CD14-positive monocyte (primary cell): ENCODE measurements at regions not wholly inside any gene's neighbourhood (a gene's known extent, or its start where the extent isn't known, plus 50 kb on each side); places are given as distances from the start of the nearest gene placed in this dataset.

Experiments
- DNase-seq, 3 donors: peaks; one replicate each; pipeline ENCODE4 v3.0.0-alpha.2; 2011 to 2022
- H2AFZ ChIP-seq: 2 replicates; pipeline ENCODE4 v1.6.0; 2012; ENCODE audit warnings: mild to moderate bottlenecking, low read depth, low read length, inconsistent platforms; ENCODE audit not compliant: insufficient read depth, poor library complexity, severe bottlenecking
- H3K27ac ChIP-seq, 2 donors: 1 replicate in 1 of 2; 2 replicates in 1 of 2; pipeline ENCODE4 v1.5.1; 2012 to 2013; ENCODE audit warnings: low read length in 2 of 2, control low read depth in 1 of 2, inconsistent platforms in 1 of 2, low read depth in 1 of 2, mild to moderate bottlenecking in 1 of 2
- H3K27me3 ChIP-seq, 2 donors: one replicate each; pipeline versions ENCODE4 v1.6.0 to v1.6.1; 2011 to 2013; ENCODE audit warnings: low read length in 2 of 2; ENCODE audit not compliant: control insufficient read depth in 2 of 2, insufficient read depth in 2 of 2
- H3K36me3 ChIP-seq, 2 donors: replicated peaks in 1 of 2; 1 replicate in 1 of 2; 2 replicates in 1 of 2; pipeline versions ENCODE4 v1.5.1 to v1.6.1; 2012 to 2013; ENCODE audit warnings: low read length in 2 of 2, control low read depth in 1 of 2, inconsistent platforms in 1 of 2, mild to moderate bottlenecking in 1 of 2; ENCODE audit not compliant: insufficient read depth in 2 of 2, control insufficient read depth in 1 of 2
- H3K4me1 ChIP-seq, 2 donors: 1 replicate in 1 of 2; 2 replicates in 1 of 2; pipeline versions ENCODE4 v1.5.1 to v1.6.1; 2012 to 2013; ENCODE audit warnings: low read length in 2 of 2, control low read depth in 1 of 2, inconsistent platforms in 1 of 2, mild to moderate bottlenecking in 1 of 2, moderate library complexity in 1 of 2; ENCODE audit not compliant: insufficient read depth in 2 of 2, control insufficient read depth in 1 of 2
- H3K4me2 ChIP-seq: replicated peaks from 2 replicates; pipeline ENCODE3; 2012; ENCODE audit warnings: low read length, moderate library complexity, mild to moderate bottlenecking; ENCODE audit not compliant: poor library complexity, severe bottlenecking; ENCODE audit errors: extremely low read depth
- H3K4me3 ChIP-seq, 3 experiments: fragments of 200-600 bp in 1 of 3; sonication (generic) in 1 of 3; replicated peaks in 1 of 3; 1 replicate in 2 of 3; 2 replicates in 1 of 3; pipeline ENCODE4 v1.5.1; 2011 to 2013; ENCODE audit warnings: low read length in 3 of 3, mild to moderate bottlenecking in 3 of 3, control low read depth in 2 of 3, low read depth in 2 of 3, inconsistent platforms in 1 of 3, moderate library complexity in 1 of 3
- H3K79me2 ChIP-seq: 2 replicates; pipeline ENCODE4 v1.6.0; 2012; ENCODE audit warnings: mild to moderate bottlenecking, control low read depth, inconsistent platforms, low read length, moderate library complexity; ENCODE audit not compliant: insufficient read depth
- H3K9ac ChIP-seq: 2 replicates; pipeline ENCODE4 v1.6.0; 2017; ENCODE audit warnings: low read length, mild to moderate bottlenecking; ENCODE audit not compliant: insufficient read depth, poor library complexity, severe bottlenecking
- H3K9me3 ChIP-seq, 2 donors: replicated peaks in 1 of 2; 1 replicate in 1 of 2; 2 replicates in 1 of 2; pipeline versions ENCODE4 v1.5.1 to v1.6.1; 2012 to 2013; ENCODE audit warnings: low read length in 2 of 2, control low read depth in 1 of 2; ENCODE audit not compliant: control insufficient read depth in 1 of 2, insufficient read depth in 1 of 2
- H4K20me1 ChIP-seq: 2 replicates; pipeline ENCODE4 v1.6.0; 2012; ENCODE audit warnings: mild to moderate bottlenecking, low read length, control low read depth, moderate library complexity; ENCODE audit not compliant: insufficient read depth
- H3K27ac Mint-ChIP-seq, 7 donors: one replicate each; pipeline ENCODE4 v1.8.0; 2020; ENCODE audit warnings: mild to moderate bottlenecking in 7 of 7, mixed read lengths in 7 of 7, moderate library complexity in 6 of 7, inconsistent platforms in 2 of 7
- H3K27me3 Mint-ChIP-seq, 3 donors: one replicate each; pipeline ENCODE4 v1.8.0; 2021 to 2022; ENCODE audit warnings: low read depth in 3 of 3, mild to moderate bottlenecking in 3 of 3, mixed read lengths in 3 of 3, moderate library complexity in 3 of 3, inconsistent platforms in 1 of 3
- H3K36me3 Mint-ChIP-seq, 2 donors: one replicate each; pipeline ENCODE4 v1.8.0; 2020; ENCODE audit warnings: mixed read lengths in 2 of 2, inconsistent platforms in 1 of 2, mild to moderate bottlenecking in 1 of 2
- H3K4me1 Mint-ChIP-seq: one replicate; pipeline ENCODE4 v1.8.0; 2020; ENCODE audit warnings: mild to moderate bottlenecking, mixed read lengths
- H3K4me3 Mint-ChIP-seq, 2 donors: one replicate each; pipeline ENCODE4 v1.8.0; 2020; ENCODE audit warnings: mild to moderate bottlenecking in 2 of 2, mixed read lengths in 2 of 2, moderate library complexity in 1 of 2
- H3K9me3 Mint-ChIP-seq, 7 donors: one replicate each; pipeline ENCODE4 v1.8.0; 2020 to 2022; ENCODE audit warnings: mixed read lengths in 7 of 7, mild to moderate bottlenecking in 6 of 7, moderate library complexity in 6 of 7, inconsistent platforms in 2 of 7
- WGBS: methylation state at CpG from one replicate; pipeline ENCODE4 v1.1.5; 2013; ENCODE audit warnings: missing lambda C conversion rate; ENCODE audit not compliant: insufficient coverage; 5-methylcytosine and 5-hydroxymethylcytosine counted together
- intact Hi-C, 2 donors: fragments of 100-400 bp; cut with micrococcal nuclease; formaldehyde crosslinking; loops; one replicate each; pipeline versions ENCODE4 v1.15.0 to v1.15.1; 2023
- TF ChIP-seq, protein P1 (sequence below): fragments of 200-600 bp; IDR thresholded peaks from one replicate; pipeline ENCODE4 v1.8.0; 2022; ENCODE audit warnings: antibody characterized with exemption, mild to moderate bottlenecking

DNA sequence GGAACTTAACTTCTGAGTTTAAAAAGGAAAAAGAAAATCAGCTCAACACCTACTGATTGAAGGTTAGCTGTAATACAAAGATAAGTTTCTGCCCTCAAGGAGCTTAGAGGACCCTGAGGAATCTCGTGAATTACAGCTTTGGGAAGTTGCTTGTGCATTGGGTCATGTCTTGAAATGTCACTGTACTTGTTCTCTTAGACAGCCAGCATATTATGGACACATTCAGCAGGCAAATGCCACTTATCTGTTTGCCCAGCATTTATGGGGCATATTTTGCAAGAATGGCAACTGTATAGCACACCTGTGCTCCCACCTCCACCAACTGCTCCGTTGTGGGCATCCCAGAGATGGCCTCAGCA lies 263.6 kb upstream of the CRY1 start:
- Mint-ChIP-seq H3K9me3 (no peaks in the 10 kb centered on the region), H3K4me3 (no peak overlapping the region), H3K36me3 (no peaks in the 10 kb centered on the region), H3K27me3 (peaks cover 0 to 4% (median 1%) of the 10 kb centered on the region in 3 donors), H3K27ac (no peak overlapping the region), H3K4me1 (peaks cover 26% of the 10 kb centered on the region)
- H3K36me3 ChIP-seq: no peaks in the 10 kb centered on the region
- intact Hi-C loops: no loop called here
- H3K27ac ChIP-seq: no peak overlapping the region
- TF ChIP-seq, protein P1, sequence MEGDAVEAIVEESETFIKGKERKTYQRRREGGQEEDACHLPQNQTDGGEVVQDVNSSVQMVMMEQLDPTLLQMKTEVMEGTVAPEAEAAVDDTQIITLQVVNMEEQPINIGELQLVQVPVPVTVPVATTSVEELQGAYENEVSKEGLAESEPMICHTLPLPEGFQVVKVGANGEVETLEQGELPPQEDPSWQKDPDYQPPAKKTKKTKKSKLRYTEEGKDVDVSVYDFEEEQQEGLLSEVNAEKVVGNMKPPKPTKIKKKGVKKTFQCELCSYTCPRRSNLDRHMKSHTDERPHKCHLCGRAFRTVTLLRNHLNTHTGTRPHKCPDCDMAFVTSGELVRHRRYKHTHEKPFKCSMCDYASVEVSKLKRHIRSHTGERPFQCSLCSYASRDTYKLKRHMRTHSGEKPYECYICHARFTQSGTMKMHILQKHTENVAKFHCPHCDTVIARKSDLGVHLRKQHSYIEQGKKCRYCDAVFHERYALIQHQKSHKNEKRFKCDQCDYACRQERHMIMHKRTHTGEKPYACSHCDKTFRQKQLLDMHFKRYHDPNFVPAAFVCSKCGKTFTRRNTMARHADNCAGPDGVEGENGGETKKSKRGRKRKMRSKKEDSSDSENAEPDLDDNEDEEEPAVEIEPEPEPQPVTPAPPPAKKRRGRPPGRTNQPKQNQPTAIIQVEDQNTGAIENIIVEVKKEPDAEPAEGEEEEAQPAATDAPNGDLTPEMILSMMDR: no peak
- H4K20me1 ChIP-seq: no peaks in the 10 kb centered on the region
- H3K9me3 ChIP-seq: no peaks in the 10 kb centered on the region
- no peak overlapping the region for H3K4me3 ChIP-seq
- H3K27me3 ChIP-seq: no peaks in the 10 kb centered on the region
- H3K9ac ChIP-seq: no peak overlapping the region
- no peak overlapping the region for H2AFZ ChIP-seq
- 67% methylated on average over 1 of the region's 2 CpGs for WGBS
- no peak overlapping the region for H3K4me2 ChIP-seq
- peaks cover 17% of the 10 kb centered on the region in 2 donors for H3K4me1 ChIP-seq
- no peak for DNase-seq
- no peaks in the 10 kb centered on the region for H3K79me2 ChIP-seq

DNA sequence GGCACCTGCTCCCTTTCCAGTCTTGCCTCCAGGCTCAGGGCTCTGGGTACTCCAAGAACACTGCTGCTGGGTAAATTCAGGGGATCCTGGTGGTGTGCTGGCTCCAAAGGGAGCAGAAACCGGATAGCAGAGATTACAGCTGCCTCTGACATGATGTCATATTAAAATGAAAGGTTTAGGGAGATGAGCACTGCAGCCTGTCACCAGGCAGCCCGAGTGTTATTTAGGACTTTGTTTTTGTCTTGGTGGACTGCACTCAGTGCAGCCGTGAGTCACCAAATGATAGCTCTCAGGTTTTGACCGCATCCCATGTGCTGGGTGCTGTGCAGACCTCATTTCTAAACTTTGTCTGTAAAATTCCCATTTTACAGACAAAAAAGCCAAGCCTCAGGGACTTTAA lies 266.0 kb upstream of the CRY1 start:
- H3K4me2 ChIP-seq: no peak overlapping the region
- H3K9ac ChIP-seq: no peak overlapping the region
- Mint-ChIP-seq H3K4me1 (peaks cover 7% of the 10 kb centered on the region), H3K36me3 (no peaks in the 10 kb centered on the region), H3K4me3 (no peak overlapping the region), H3K27me3 (peaks cover 0 to 6% (median 1%) of the 10 kb centered on the region in 3 donors), H3K9me3 (peaks cover 0 to 2% (median 0%) of the 10 kb centered on the region in 7 donors), H3K27ac (no peak overlapping the region)
- TF ChIP-seq, protein P1: no peak
- no peak overlapping the region for H2AFZ ChIP-seq
- H3K27me3 ChIP-seq: no peaks in the 10 kb centered on the region
- no peak overlapping the region for H3K27ac ChIP-seq
- no peaks in the 10 kb centered on the region for H3K4me1 ChIP-seq
- no peak for DNase-seq
- intact Hi-C loops: no loop called here
- H3K9me3 ChIP-seq: no peaks in the 10 kb centered on the region
- H3K36me3 ChIP-seq: no peaks in the 10 kb centered on the region
- H3K4me3 ChIP-seq: no peak overlapping the region
- no peaks in the 10 kb centered on the region for H4K20me1 ChIP-seq
- WGBS: 93% methylated on average over 2 of the region's 4 CpGs
- H3K79me2 ChIP-seq: no peaks in the 10 kb centered on the region
